GM19043 (cell line): ENCODE measurements at regions not wholly inside any gene's neighbourhood (a gene's known extent, or its start where the extent isn't known, plus 50 kb on each side); places are given as distances from the start of the nearest gene placed in this dataset.

Experiments used
- ATAC-seq: cut with Tn5 transposase; IDR thresholded peaks from one replicate; pipeline ENCODE4 v1.9.1; 2021; ENCODE audit warnings: low read depth; ENCODE audit not compliant: unreplicated experiment

GRCh38 chr12:83225806-83226205 is 539.1 kb downstream of the TMTC2 start:
- no peak for ATAC-seq

- ATAC-seq: no peak
Measured at GRCh38 chr12:83224012-83224411, 537.3 kb downstream of the TMTC2 start.

- ATAC-seq: no peak
Measured at GRCh38 chr12:83220774-83221173, 534.1 kb downstream of the TMTC2 start.

- ATAC-seq: no peak
Measured at GRCh38 chr12:83216230-83216629, 529.5 kb downstream of the TMTC2 start.

GRCh38 chr12:83214185-83214584 is 527.5 kb downstream of the TMTC2 start:
- ATAC-seq: no peak

GRCh38 chr12:83210933-83211332 is 524.2 kb downstream of the TMTC2 start:
- ATAC-seq: no peak

- ATAC-seq: no peak
Measured at GRCh38 chr12:83199069-83199468, 512.4 kb downstream of the TMTC2 start.

- ATAC-seq: no peak
Measured at GRCh38 chr12:83198291-83199015, 511.7 kb downstream of the TMTC2 start.

- no peak for ATAC-seq
Measured at GRCh38 chr12:83197483-83197914, 510.8 kb downstream of the TMTC2 start.

- no peak for ATAC-seq
Measured at GRCh38 chr12:83196694-83197350, 510.1 kb downstream of the TMTC2 start.

- no peak for ATAC-seq
Measured at GRCh38 chr12:83190631-83191390, 504.1 kb downstream of the TMTC2 start.

- ATAC-seq: no peak
Measured at GRCh38 chr12:83186419-83186818, 499.7 kb downstream of the TMTC2 start.

- no peak for ATAC-seq
Measured at GRCh38 chr12:83185241-83185640, 498.5 kb downstream of the TMTC2 start.
